K562 (cell line): ENCODE measurements at regions not wholly inside any gene's neighbourhood (a gene's known extent, or its start where the extent isn't known, plus 50 kb on each side); places are given as distances from the start of the nearest gene placed in this dataset.

ENCODE experiments used
- CBFA2T2 ChIP-seq: fragments of 450-650 bp; conservative IDR thresholded peaks from 2 replicates; pipeline ENCODE4 v1.6.1; 2017; ENCODE audit warnings: mild to moderate bottlenecking
- CTCFL ChIP-seq: IDR thresholded peaks from 2 replicates; pipeline ENCODE4 v1.6.1; 2011; ENCODE audit warnings: borderline replicate concordance, low read depth, mild to moderate bottlenecking, moderate library complexity, low read length; ENCODE audit not compliant: insufficient read depth, poor library complexity, severe bottlenecking
- HDAC1 ChIP-seq, 2 experiments: fragments of 450-650 bp; IDR thresholded peaks; 2 replicates each; pipeline ENCODE4 v1.6.1; 2016 to 2017; ENCODE audit warnings: inconsistent platforms in 1 of 2, mild to moderate bottlenecking in 1 of 2, moderate library complexity in 1 of 2
- MLLT1 ChIP-seq, 2 experiments: fragments of 450-650 bp; IDR thresholded peaks; 2 replicates each; pipeline ENCODE4 v1.6.1; 2016
- MTA1 ChIP-seq: fragments of 450-650 bp; IDR thresholded peaks from 2 replicates; pipeline ENCODE4 v1.6.1; 2017; ENCODE audit warnings: borderline replicate concordance
- MYBL2 ChIP-seq, 2 experiments: fragments of 450-650 bp in 1 of 2; sonication (generic) in 1 of 2; formaldehyde crosslinking in 1 of 2; IDR thresholded peaks; 2 replicates each; pipeline versions ENCODE4 v1.6.1 to v1.8.1; 2017 to 2022; ENCODE audit warnings: borderline replicate concordance in 1 of 2, inconsistent platforms in 1 of 2, low read depth in 1 of 2, mild to moderate bottlenecking in 1 of 2, missing genetic modification reagents in 1 of 2, moderate library complexity in 1 of 2
- PHF8 ChIP-seq: fragments of 200-600 bp; sonication (generic); IDR thresholded peaks from 2 replicates; pipeline ENCODE4 v1.6.1; 2012; ENCODE audit warnings: mixed run types, mild to moderate bottlenecking, inconsistent platforms, low read length, moderate library complexity, borderline replicate concordance
- POLR2B ChIP-seq: fragments of 450-650 bp; IDR thresholded peaks from 2 replicates; pipeline ENCODE4 v1.6.1; 2018; ENCODE audit warnings: low read depth; ENCODE audit not compliant: partially characterized antibody
- SAP30 ChIP-seq: fragments of 200-600 bp; sonication (generic); IDR thresholded peaks from 2 replicates; pipeline ENCODE4 v1.6.1; 2012; ENCODE audit warnings: borderline replicate concordance, low read depth, mild to moderate bottlenecking, moderate library complexity, low read length, control low read depth, inconsistent platforms; ENCODE audit not compliant: insufficient read depth, poor library complexity, severe bottlenecking
- TARDBP ChIP-seq: fragments of 450-650 bp; IDR thresholded peaks from 2 replicates; pipeline ENCODE4 v1.6.1; 2016
- XRCC4 ChIP-seq: IDR thresholded peaks from one replicate; pipeline ENCODE4 v1.6.1; 2011; ENCODE audit not compliant: insufficient read depth, insufficient read length; ENCODE audit errors: extremely low read depth
- YBX1 ChIP-seq: fragments of 450-650 bp; IDR thresholded peaks from 2 replicates; pipeline ENCODE4 v1.7.1; 2016; ENCODE audit warnings: mild to moderate bottlenecking
- ZFPM2 ChIP-seq: fragments of 250-450 bp; sonication (Bioruptor Pico); IDR thresholded peaks from 2 replicates; pipeline ENCODE4 v1.5.1; 2022; ENCODE audit warnings: mild to moderate bottlenecking
- ZNF124 ChIP-seq: sonication (generic); formaldehyde crosslinking; IDR thresholded peaks from 2 replicates; pipeline ENCODE4 v1.8.1; 2022; ENCODE audit warnings: missing genetic modification reagents
- ZNF655 ChIP-seq: fragments of 250-450 bp; sonication (Bioruptor Pico); IDR thresholded peaks from 2 replicates; pipeline ENCODE4 v1.5.0; 2021
- ZNF778 ChIP-seq: fragments of 450-650 bp; formaldehyde crosslinking; IDR thresholded peaks from 2 replicates; pipeline ENCODE4 v1.4.0; 2020; ENCODE audit warnings: mild to moderate bottlenecking, moderate library complexity

- TF ChIP-seq MTA1 (no peak), ZNF124 (CRISPR knock-in tag) (no peak), POLR2B (no peak), PHF8 (no peak), ZNF655 (CRISPR knock-in tag) (no peak), MLLT1 (IDR thresholded peaks at IDR 0.05) (no peak), MYBL2 (IDR thresholded peaks at IDR 0.05; ENCODE audit: low read depth) (no peak), MYBL2 (CRISPR knock-in tag; IDR thresholded peaks at IDR 0.05; ENCODE audit: borderline replicate concordance) (no peak), ZFPM2 (CRISPR knock-in tag) (no peak), XRCC4 (no peak), ZNF778 (CRISPR knock-in tag) (no peak), CTCFL (no peak), HDAC1 (IDR thresholded peaks at IDR 0.05) (no peak), CBFA2T2 (no peak), TARDBP (no peak), YBX1 (no peak), SAP30 (no peak)
Observed at GRCh38 chr2:242032780-242033656, 163.5 kb downstream of the RTP5 start (continued).
